ENCODE measurements at regions not wholly inside any gene's neighbourhood (a gene's known extent, or its start where the extent isn't known, plus 50 kb on each side); places are given as distances from the start of the nearest gene placed in this dataset.

DNA sequence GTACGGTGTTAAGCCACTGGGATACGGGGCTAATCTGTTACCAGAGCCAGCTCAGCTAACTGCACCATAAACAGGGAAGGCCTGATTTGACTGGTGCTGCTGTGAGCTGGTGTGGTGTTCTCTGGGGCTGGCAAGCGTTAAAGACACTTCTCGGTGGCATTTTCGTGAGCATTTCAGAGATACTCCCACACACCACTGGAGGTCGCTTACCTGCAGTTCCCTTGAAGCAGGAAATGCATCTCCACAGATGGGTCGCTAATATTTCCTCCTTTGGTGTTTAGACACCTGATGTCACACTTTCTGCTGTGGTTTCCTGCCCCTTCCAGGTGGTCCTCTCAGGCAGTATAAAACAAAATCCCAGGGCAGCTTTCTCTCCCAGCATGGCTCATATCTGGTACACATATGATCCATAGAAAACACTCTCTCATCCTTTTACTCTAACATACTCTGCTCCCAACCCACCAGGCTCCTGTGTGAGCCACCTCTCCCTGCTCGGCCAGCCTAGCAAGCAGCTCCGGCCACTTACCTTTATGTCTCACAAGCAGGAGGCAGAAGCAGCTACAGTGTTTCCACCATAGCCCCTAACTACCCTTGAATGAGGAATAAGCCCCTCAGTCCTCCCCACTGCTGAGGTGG lies 129.9 kb upstream of the GRIN2B start:
- TF ChIP-seq, protein P1, sequence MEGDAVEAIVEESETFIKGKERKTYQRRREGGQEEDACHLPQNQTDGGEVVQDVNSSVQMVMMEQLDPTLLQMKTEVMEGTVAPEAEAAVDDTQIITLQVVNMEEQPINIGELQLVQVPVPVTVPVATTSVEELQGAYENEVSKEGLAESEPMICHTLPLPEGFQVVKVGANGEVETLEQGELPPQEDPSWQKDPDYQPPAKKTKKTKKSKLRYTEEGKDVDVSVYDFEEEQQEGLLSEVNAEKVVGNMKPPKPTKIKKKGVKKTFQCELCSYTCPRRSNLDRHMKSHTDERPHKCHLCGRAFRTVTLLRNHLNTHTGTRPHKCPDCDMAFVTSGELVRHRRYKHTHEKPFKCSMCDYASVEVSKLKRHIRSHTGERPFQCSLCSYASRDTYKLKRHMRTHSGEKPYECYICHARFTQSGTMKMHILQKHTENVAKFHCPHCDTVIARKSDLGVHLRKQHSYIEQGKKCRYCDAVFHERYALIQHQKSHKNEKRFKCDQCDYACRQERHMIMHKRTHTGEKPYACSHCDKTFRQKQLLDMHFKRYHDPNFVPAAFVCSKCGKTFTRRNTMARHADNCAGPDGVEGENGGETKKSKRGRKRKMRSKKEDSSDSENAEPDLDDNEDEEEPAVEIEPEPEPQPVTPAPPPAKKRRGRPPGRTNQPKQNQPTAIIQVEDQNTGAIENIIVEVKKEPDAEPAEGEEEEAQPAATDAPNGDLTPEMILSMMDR (conservative IDR thresholded peaks at IDR 0.05; ENCODE audit: low read depth, low read length) = peak; percentile 48
- TF ChIP-seq EZH2 (IDR thresholded peaks at IDR 0.05; ENCODE audit: borderline replicate concordance, low read depth, low read length, poor library complexity, severe bottlenecking) = no peak

All from A673 (cell line).